ENCODE measurements at regions not wholly inside any gene's neighbourhood (a gene's known extent, or its start where the extent isn't known, plus 50 kb on each side); places are given as distances from the start of the nearest gene placed in this dataset.

DNA sequence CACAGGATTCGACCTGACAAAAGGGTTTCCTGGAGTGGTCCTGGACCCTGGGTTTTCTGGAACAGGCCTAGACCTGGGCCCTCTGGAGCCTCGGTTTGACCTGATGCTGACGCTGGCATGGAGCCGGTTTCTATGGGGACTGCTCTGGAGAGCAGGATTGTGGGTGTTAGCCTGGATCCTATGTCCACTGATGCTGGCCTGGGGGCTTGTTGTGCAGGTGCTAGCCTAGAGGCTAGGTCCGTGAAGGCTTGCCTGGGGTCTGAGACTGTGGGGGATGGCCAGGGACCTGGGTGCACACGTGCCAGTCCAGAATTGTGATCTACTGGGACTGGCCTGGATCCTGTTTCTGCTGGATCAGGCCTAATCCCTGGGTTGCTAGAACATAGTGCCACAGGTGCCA lies 173.1 kb downstream of the TMEM47 start:
- no TSS peak for BruUV-seq (replicated peaks)
- Histone ChIP-seq H2AFZ (ENCODE audit: low read depth, low read length) (no peak overlapping the region), H3K36me3 (ENCODE audit: control insufficient read depth, insufficient read depth, low read length) (no peaks in the 10 kb centered on the region), H3K4me3 (no peak overlapping the region), H4K20me1 (replicated peaks; ENCODE audit: control insufficient read depth, insufficient read depth, low read length) (no peaks in the 10 kb centered on the region), H3K9ac (ENCODE audit: insufficient read depth in 1 of 2, low read depth in 2 of 2, low read length in 2 of 2) (no peak overlapping the region), H3K4me1 (replicated peaks in 1 of 2; ENCODE audit: control insufficient read depth in 2 of 2, insufficient read depth in 2 of 2, low read length in 2 of 2) (no peaks in the 10 kb centered on the region), H3K4me2 (ENCODE audit: insufficient read depth, low read length) (no peak overlapping the region), H3K9me3 (replicated peaks; ENCODE audit: control insufficient read depth, insufficient read depth, low read depth, low read length) (no peaks in the 10 kb centered on the region), H3K27me3 (ENCODE audit: control insufficient read depth in 2 of 2, insufficient read depth in 2 of 2, low read length in 2 of 2) (no peaks in the 10 kb centered on the region), H3K9me1 (ENCODE audit: control insufficient read depth, insufficient read depth, low read length) (no peaks in the 10 kb centered on the region), H3K27ac (ENCODE audit: extremely low read depth, low read depth, low read length) (no peak overlapping the region), H3K79me2 (ENCODE audit: control insufficient read depth, insufficient read depth, low read length) (no peaks in the 10 kb centered on the region)
- ATAC-seq (no peak), FAIRE-seq (no peak), DNase-seq (ENCODE audit: extremely low read depth in 1 of 4, low spot score in 3 of 4) (no peak)
- ChIA-PET POLR2A (no interaction called here), CTCF (ENCODE audit: low intra/inter-chr PET ratio) (no interaction called here)
- intact Hi-C loops (cut with micrococcal nuclease) (no loop called here), in situ Hi-C loops (cut with MboI) (no loop called here)
- 2% methylated on average over 6 of the region's 6 CpGs for WGBS (ENCODE audit: insufficient coverage, low coverage, missing lambda C conversion rate)
- no peak for TF ChIP-seq ZNF3 (CRISPR knock-in tag; IDR thresholded peaks at IDR 0.05)
- no peak for TF ChIP-seq ZNF717 (CRISPR knock-in tag; IDR thresholded peaks at IDR 0.05)
- TF ChIP-seq, protein P1, sequence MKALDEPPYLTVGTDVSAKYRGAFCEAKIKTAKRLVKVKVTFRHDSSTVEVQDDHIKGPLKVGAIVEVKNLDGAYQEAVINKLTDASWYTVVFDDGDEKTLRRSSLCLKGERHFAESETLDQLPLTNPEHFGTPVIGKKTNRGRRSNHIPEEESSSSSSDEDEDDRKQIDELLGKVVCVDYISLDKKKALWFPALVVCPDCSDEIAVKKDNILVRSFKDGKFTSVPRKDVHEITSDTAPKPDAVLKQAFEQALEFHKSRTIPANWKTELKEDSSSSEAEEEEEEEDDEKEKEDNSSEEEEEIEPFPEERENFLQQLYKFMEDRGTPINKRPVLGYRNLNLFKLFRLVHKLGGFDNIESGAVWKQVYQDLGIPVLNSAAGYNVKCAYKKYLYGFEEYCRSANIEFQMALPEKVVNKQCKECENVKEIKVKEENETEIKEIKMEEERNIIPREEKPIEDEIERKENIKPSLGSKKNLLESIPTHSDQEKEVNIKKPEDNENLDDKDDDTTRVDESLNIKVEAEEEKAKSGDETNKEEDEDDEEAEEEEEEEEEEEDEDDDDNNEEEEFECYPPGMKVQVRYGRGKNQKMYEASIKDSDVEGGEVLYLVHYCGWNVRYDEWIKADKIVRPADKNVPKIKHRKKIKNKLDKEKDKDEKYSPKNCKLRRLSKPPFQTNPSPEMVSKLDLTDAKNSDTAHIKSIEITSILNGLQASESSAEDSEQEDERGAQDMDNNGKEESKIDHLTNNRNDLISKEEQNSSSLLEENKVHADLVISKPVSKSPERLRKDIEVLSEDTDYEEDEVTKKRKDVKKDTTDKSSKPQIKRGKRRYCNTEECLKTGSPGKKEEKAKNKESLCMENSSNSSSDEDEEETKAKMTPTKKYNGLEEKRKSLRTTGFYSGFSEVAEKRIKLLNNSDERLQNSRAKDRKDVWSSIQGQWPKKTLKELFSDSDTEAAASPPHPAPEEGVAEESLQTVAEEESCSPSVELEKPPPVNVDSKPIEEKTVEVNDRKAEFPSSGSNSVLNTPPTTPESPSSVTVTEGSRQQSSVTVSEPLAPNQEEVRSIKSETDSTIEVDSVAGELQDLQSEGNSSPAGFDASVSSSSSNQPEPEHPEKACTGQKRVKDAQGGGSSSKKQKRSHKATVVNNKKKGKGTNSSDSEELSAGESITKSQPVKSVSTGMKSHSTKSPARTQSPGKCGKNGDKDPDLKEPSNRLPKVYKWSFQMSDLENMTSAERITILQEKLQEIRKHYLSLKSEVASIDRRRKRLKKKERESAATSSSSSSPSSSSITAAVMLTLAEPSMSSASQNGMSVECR (CRISPR knock-in tag; IDR thresholded peaks at IDR 0.05): no peak
- no peak for TF ChIP-seq NFRKB (IDR thresholded peaks at IDR 0.05; ENCODE audit: low read depth)
- no peak for TF ChIP-seq EZH2 (IDR thresholded peaks at IDR 0.05; ENCODE audit: borderline replicate concordance, low read depth, low read length)
- no peak for TF ChIP-seq CHD4 (IDR thresholded peaks at IDR 0.05; ENCODE audit: insufficient read depth, insufficient replicate concordance, low read depth, low read length, poor library complexity, severe bottlenecking)
- TF ChIP-seq RAD51 (IDR thresholded peaks at IDR 0.05; ENCODE audit: borderline replicate concordance, low read depth): no peak
- TF ChIP-seq ZNF140 (CRISPR knock-in tag; IDR thresholded peaks at IDR 0.05): no peak
- TF ChIP-seq ZNF347 (CRISPR knock-in tag; IDR thresholded peaks at IDR 0.05; ENCODE audit: low read depth): no peak
- TF ChIP-seq, protein P2, sequence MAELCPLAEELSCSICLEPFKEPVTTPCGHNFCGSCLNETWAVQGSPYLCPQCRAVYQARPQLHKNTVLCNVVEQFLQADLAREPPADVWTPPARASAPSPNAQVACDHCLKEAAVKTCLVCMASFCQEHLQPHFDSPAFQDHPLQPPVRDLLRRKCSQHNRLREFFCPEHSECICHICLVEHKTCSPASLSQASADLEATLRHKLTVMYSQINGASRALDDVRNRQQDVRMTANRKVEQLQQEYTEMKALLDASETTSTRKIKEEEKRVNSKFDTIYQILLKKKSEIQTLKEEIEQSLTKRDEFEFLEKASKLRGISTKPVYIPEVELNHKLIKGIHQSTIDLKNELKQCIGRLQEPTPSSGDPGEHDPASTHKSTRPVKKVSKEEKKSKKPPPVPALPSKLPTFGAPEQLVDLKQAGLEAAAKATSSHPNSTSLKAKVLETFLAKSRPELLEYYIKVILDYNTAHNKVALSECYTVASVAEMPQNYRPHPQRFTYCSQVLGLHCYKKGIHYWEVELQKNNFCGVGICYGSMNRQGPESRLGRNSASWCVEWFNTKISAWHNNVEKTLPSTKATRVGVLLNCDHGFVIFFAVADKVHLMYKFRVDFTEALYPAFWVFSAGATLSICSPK (IDR thresholded peaks at IDR 0.05; ENCODE audit: borderline replicate concordance): no peak
- TF ChIP-seq THRAP3 (IDR thresholded peaks at IDR 0.05; ENCODE audit: borderline replicate concordance): no peak

All from K562 (cell line).